ENCODE measurements at regions not wholly inside any gene's neighbourhood (a gene's known extent, or its start where the extent isn't known, plus 50 kb on each side); places are given as distances from the start of the nearest gene placed in this dataset.

GRCh38 chr17:70875729-70876310, 706.5 kb downstream of the KCNJ2 start:
- H3K27me3 ChIP-seq (ENCODE audit: insufficient read depth, poor library complexity, severe bottlenecking): no peaks in the 10 kb centered on the region
- no peak for DNase-seq (ENCODE audit: low read depth in 1 of 2, low spot score in 1 of 2)
- no peak overlapping the region for H3K4me3 ChIP-seq (replicated peaks; ENCODE audit: insufficient read depth, low read length)
- H3K27ac ChIP-seq (replicated peaks): no peak overlapping the region
- TF ChIP-seq POLR2AphosphoS5 (IDR thresholded peaks at IDR 0.05; ENCODE audit: low read depth) (no peak), CTCF (IDR thresholded peaks at IDR 0.05; ENCODE audit: insufficient read depth, low read length) (no peak), GABPA (IDR thresholded peaks at IDR 0.05; ENCODE audit: low read depth) (no peak), REST (IDR thresholded peaks at IDR 0.05; ENCODE audit: insufficient replicate concordance, low read depth) (no peak), SPI1 (IDR thresholded peaks at IDR 0.05; ENCODE audit: borderline replicate concordance, low read depth) (no peak)

GRCh38 chr17:70878879-70879278, 709.5 kb downstream of the KCNJ2 start:
- TF ChIP-seq SPI1 (IDR thresholded peaks at IDR 0.05; ENCODE audit: borderline replicate concordance, low read depth) (no peak), GABPA (IDR thresholded peaks at IDR 0.05; ENCODE audit: low read depth) (no peak), POLR2AphosphoS5 (IDR thresholded peaks at IDR 0.05; ENCODE audit: low read depth) (no peak), CTCF (IDR thresholded peaks at IDR 0.05; ENCODE audit: insufficient read depth, low read length) (no peak), REST (IDR thresholded peaks at IDR 0.05; ENCODE audit: insufficient replicate concordance, low read depth) (no peak)
- no peak for DNase-seq (ENCODE audit: low read depth in 1 of 2, low spot score in 1 of 2)
- Histone ChIP-seq H3K27me3 (ENCODE audit: insufficient read depth, poor library complexity, severe bottlenecking) (no peaks in the 10 kb centered on the region), H3K27ac (replicated peaks) (no peak overlapping the region), H3K4me3 (replicated peaks; ENCODE audit: insufficient read depth, low read length) (no peak overlapping the region)

- Histone ChIP-seq H3K27me3 (ENCODE audit: insufficient read depth, poor library complexity, severe bottlenecking) (no peaks in the 10 kb centered on the region), H3K4me3 (replicated peaks; ENCODE audit: insufficient read depth, low read length) (no peak overlapping the region), H3K27ac (replicated peaks) (no peak overlapping the region)
- TF ChIP-seq CTCF (IDR thresholded peaks at IDR 0.05; ENCODE audit: insufficient read depth, low read length) (no peak), POLR2AphosphoS5 (IDR thresholded peaks at IDR 0.05; ENCODE audit: low read depth) (no peak), SPI1 (IDR thresholded peaks at IDR 0.05; ENCODE audit: borderline replicate concordance, low read depth) (no peak)
- no peak for DNase-seq (ENCODE audit: low read depth in 1 of 2, low spot score in 1 of 2)
These were observed 710.1 kb downstream of the KCNJ2 start for GRCh38 chr17:70879401-70879800.

GRCh38 chr17:70881093-70881492, 711.8 kb downstream of the KCNJ2 start:
- TF ChIP-seq REST (IDR thresholded peaks at IDR 0.05; ENCODE audit: insufficient replicate concordance, low read depth) (no peak), CTCF (IDR thresholded peaks at IDR 0.05; ENCODE audit: insufficient read depth, low read length) (no peak), GABPA (IDR thresholded peaks at IDR 0.05; ENCODE audit: low read depth) (no peak), SPI1 (IDR thresholded peaks at IDR 0.05; ENCODE audit: borderline replicate concordance, low read depth) (no peak), POLR2AphosphoS5 (IDR thresholded peaks at IDR 0.05; ENCODE audit: low read depth) (no peak)
- no peak overlapping the region for H3K4me3 ChIP-seq (replicated peaks; ENCODE audit: insufficient read depth, low read length)

More at GRCh38 chr17:70881093-70881492, 711.8 kb downstream of the KCNJ2 start:
- Histone ChIP-seq H3K27me3 (ENCODE audit: insufficient read depth, poor library complexity, severe bottlenecking) (no peaks in the 10 kb centered on the region), H3K27ac (replicated peaks) (no peak overlapping the region)
- no peak for DNase-seq (ENCODE audit: low read depth in 1 of 2, low spot score in 1 of 2)

All from HL-60 (cell line).